ENCODE measurements at regions not wholly inside any gene's neighbourhood (a gene's known extent, or its start where the extent isn't known, plus 50 kb on each side); places are given as distances from the start of the nearest gene placed in this dataset.
A peak's percentile ranks its signal among the peaks of the same experiment; 100 is the strongest.

DNA sequence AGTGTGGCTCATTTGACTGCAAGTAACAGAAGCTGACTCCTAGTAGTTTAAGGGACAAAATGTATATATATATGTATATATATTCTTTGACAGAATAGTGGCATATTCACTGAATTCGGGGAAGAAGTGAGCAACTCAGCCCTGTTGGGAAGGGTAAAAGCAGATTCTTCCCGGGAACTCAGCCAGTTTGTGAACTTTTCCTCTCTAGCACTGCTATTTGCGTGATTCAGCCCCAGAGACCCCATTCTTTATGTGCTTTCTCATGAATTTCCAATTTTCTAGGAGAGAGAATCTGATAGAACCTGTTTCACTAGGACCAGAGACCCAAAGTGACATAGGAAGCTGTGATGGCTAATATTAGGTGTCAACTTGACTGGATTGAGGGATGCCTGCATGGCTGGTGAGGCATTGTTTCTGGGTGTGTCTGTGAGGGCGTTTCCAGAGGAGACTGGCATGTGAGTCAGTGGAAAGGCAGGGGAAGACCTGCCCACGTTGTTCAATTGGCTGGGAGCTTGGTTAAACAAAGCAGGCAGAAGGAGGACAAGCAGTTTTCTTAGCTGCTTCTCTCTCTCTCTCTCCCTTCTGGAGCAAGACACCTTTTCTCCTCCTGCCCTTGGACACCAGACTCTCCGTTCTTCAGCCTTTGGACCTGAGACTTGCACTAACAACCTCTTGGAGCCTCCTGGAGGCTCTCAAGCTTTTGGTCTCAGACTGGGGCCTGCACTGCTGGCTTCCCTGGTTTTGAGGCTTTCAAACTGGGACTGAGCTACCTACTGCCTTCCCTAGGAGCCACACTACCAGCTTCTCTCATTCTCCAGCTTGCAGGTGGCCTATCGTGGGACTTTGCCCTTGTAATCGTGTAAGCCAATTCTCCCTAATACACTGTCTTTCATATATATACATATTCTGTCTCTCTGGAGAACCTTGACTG is 93.4 kb upstream of the KCNK1 start:
- H3K9me3 ChIP-seq (replicated peaks in 1 of 2; ENCODE audit: control insufficient read depth in 2 of 2, insufficient read depth in 1 of 2, low read depth in 1 of 2, low read length in 2 of 2), result peaks cover 0 to 2% of the 10 kb centered on the region in 2 donors
- H3K23ac ChIP-seq (ENCODE audit: low read depth, low read length, poor library complexity), result no peak overlapping the region
- H2BK120ac ChIP-seq (ENCODE audit: low read depth, low read length), result no peak overlapping the region
- H3K14ac ChIP-seq (ENCODE audit: low read length), result no peak overlapping the region
- H2BK5ac ChIP-seq (ENCODE audit: low read length), result no peak overlapping the region
- no peak overlapping the region for H2BK12ac ChIP-seq (ENCODE audit: low read length)
- no peak overlapping the region for H4K91ac ChIP-seq (ENCODE audit: low read depth, low read length, poor library complexity)
- peaks cover 4 to 7% of the 10 kb centered on the region in 2 donors for H3K4me1 ChIP-seq (ENCODE audit: control insufficient read depth in 2 of 2, insufficient read depth in 1 of 2, low read depth in 1 of 2, low read length in 2 of 2)
- no peak overlapping the region for H3K27ac ChIP-seq (replicated peaks; ENCODE audit: low read length)
- no peak overlapping the region for H2BK15ac ChIP-seq (ENCODE audit: low read length)
- no CpG with 5 or more reads among the region's 8 CpGs for WGBS, 2 donors (ENCODE audit: extremely low coverage in 2 of 2, insufficient read length in 2 of 2, insufficient replicate concordance in 1 of 2)
- no peak overlapping the region for H2AK5ac ChIP-seq (ENCODE audit: low read depth, low read length)
- H3K27me3 ChIP-seq (ENCODE audit: control insufficient read depth in 3 of 3, insufficient read depth in 3 of 3, low read depth in 1 of 3, low read length in 3 of 3), result no peaks in the 10 kb centered on the region
- H4K8ac ChIP-seq (ENCODE audit: low read depth, low read length), result no peak overlapping the region
- no peak overlapping the region for H3K9ac ChIP-seq (ENCODE audit: low read depth, low read length, poor library complexity)
- DNase-seq (ENCODE audit: low spot score), result no peak
- no peak overlapping the region for H3K18ac ChIP-seq (ENCODE audit: low read length)
- no peak overlapping the region for H3K4me3 ChIP-seq (ENCODE audit: low read length in 2 of 2)
- no peak overlapping the region for H3K4me2 ChIP-seq (ENCODE audit: insufficient read depth, low read length, poor library complexity, severe bottlenecking)
- H3K36me3 ChIP-seq (replicated peaks in 1 of 2; ENCODE audit: control insufficient read depth in 2 of 2, insufficient read depth in 2 of 2, low read length in 2 of 2), result no peaks in the 10 kb centered on the region
- H3K4ac ChIP-seq (ENCODE audit: low read length), result no peak overlapping the region
- no peaks in the 10 kb centered on the region for H3K79me1 ChIP-seq (ENCODE audit: low read depth, low read length)
- no peak overlapping the region for H2AFZ ChIP-seq (ENCODE audit: low read length)

DNA sequence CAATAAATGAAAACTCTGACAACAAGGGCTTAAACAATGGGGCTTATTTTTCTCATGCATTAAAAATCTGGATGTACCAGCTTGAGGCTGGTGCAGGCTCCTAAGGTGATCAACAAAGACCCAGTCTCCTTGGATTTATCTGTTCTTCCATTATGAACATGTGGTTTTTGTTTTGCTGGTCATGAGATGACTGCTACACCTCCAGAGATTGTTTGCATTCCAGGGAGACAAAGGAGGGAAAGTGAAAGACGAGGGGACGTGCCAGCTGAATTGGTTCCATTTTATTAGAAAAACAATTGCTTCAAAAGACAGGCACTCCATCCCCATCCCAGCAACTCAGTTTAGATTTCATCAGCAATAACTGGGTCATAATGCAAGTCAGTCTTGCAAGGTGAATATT is 90.9 kb upstream of the KCNK1 start:
- peak; percentile 40 for DNase-seq (ENCODE audit: low spot score)
- Histone ChIP-seq H3K4me3 (ENCODE audit: low read length in 2 of 2) (no peak overlapping the region), H3K27ac (replicated peaks; ENCODE audit: low read length) (no peak overlapping the region)

DNA sequence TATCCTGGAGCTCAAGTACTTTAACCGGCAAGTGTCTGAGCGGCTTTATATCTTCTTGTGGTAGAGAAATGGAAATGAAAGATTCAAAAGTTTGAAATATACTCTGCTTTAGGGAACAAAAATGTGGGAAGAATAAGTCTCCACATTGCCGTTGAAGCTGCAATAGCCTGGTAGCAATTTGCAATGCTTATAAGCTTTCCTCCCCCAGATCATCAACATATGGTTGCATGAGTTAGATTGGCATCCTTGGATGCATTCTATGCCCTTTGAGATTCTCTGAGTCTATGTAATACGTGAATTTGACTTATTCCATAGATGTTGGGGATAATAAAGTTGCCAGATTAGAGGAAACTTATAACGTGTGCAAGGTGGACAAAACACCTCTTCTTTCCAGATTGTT is 86.1 kb upstream of the KCNK1 start:
- H2BK120ac ChIP-seq (ENCODE audit: low read depth, low read length), result no peak overlapping the region
- DNase-seq (ENCODE audit: low spot score), result no peak
- H3K27me3 ChIP-seq (ENCODE audit: control insufficient read depth in 3 of 3, insufficient read depth in 3 of 3, low read depth in 1 of 3, low read length in 3 of 3), result peaks cover 0 to 2% (median 0%) of the 10 kb centered on the region in 3 experiments
- H3K9ac ChIP-seq (ENCODE audit: low read depth, low read length, poor library complexity), result no peak overlapping the region
- no peak overlapping the region for H3K18ac ChIP-seq (ENCODE audit: low read length)
- no peak overlapping the region for H2BK15ac ChIP-seq (ENCODE audit: low read length)
- no peak overlapping the region for H4K91ac ChIP-seq (ENCODE audit: low read depth, low read length, poor library complexity)
- H3K79me1 ChIP-seq (ENCODE audit: low read depth, low read length), result no peaks in the 10 kb centered on the region
- H3K4ac ChIP-seq (ENCODE audit: low read length), result no peak overlapping the region
- H2AK5ac ChIP-seq (ENCODE audit: low read depth, low read length), result no peak overlapping the region
- H3K4me1 ChIP-seq (ENCODE audit: control insufficient read depth in 2 of 2, insufficient read depth in 1 of 2, low read depth in 1 of 2, low read length in 2 of 2), result peaks cover 4 to 7% of the 10 kb centered on the region in 2 donors
- no peak overlapping the region for H3K4me2 ChIP-seq (ENCODE audit: insufficient read depth, low read length, poor library complexity, severe bottlenecking)
- no peak overlapping the region for H2BK5ac ChIP-seq (ENCODE audit: low read length)
- no CpG with 5 or more reads among the region's 5 CpGs for WGBS, 2 donors (ENCODE audit: extremely low coverage in 2 of 2, insufficient read length in 2 of 2, insufficient replicate concordance in 1 of 2)
- no peak overlapping the region for H3K27ac ChIP-seq (replicated peaks; ENCODE audit: low read length)
- peaks cover 0 to 13% of the 10 kb centered on the region in 2 donors for H3K9me3 ChIP-seq (replicated peaks in 1 of 2; ENCODE audit: control insufficient read depth in 2 of 2, insufficient read depth in 1 of 2, low read depth in 1 of 2, low read length in 2 of 2)
- no peak overlapping the region for H2AFZ ChIP-seq (ENCODE audit: low read length)
- H2BK12ac ChIP-seq (ENCODE audit: low read length), result no peak overlapping the region
- no peaks in the 10 kb centered on the region for H3K36me3 ChIP-seq (replicated peaks in 1 of 2; ENCODE audit: control insufficient read depth in 2 of 2, insufficient read depth in 2 of 2, low read length in 2 of 2)
- H3K14ac ChIP-seq (ENCODE audit: low read length), result no peak overlapping the region
- H3K4me3 ChIP-seq (ENCODE audit: low read length in 2 of 2), result no peak overlapping the region
- no peak overlapping the region for H3K23ac ChIP-seq (ENCODE audit: low read depth, low read length, poor library complexity)
- no peak overlapping the region for H4K8ac ChIP-seq (ENCODE audit: low read depth, low read length)

More for the DNA sequence above, 90.9 kb upstream of the KCNK1 start:
- Histone ChIP-seq H3K4me2 (ENCODE audit: insufficient read depth, low read length, poor library complexity, severe bottlenecking) (no peak overlapping the region), H3K4me1 (ENCODE audit: control insufficient read depth in 2 of 2, insufficient read depth in 1 of 2, low read depth in 1 of 2, low read length in 2 of 2) (peaks cover 6 to 7% of the 10 kb centered on the region in 2 donors), H3K18ac (ENCODE audit: low read length) (no peak overlapping the region), H2BK5ac (ENCODE audit: low read length) (no peak overlapping the region), H3K4ac (ENCODE audit: low read length) (no peak overlapping the region), H3K79me1 (ENCODE audit: low read depth, low read length) (no peaks in the 10 kb centered on the region), H3K23ac (ENCODE audit: low read depth, low read length, poor library complexity) (no peak overlapping the region), H3K9ac (ENCODE audit: low read depth, low read length, poor library complexity) (no peak overlapping the region), H3K27me3 (ENCODE audit: control insufficient read depth in 3 of 3, insufficient read depth in 3 of 3, low read depth in 1 of 3, low read length in 3 of 3) (no peaks in the 10 kb centered on the region), H3K36me3 (replicated peaks in 1 of 2; ENCODE audit: control insufficient read depth in 2 of 2, insufficient read depth in 2 of 2, low read length in 2 of 2) (no peaks in the 10 kb centered on the region), H2AFZ (ENCODE audit: low read length) (no peak overlapping the region), H2BK15ac (ENCODE audit: low read length) (no peak overlapping the region), H3K9me3 (replicated peaks in 1 of 2; ENCODE audit: control insufficient read depth in 2 of 2, insufficient read depth in 1 of 2, low read depth in 1 of 2, low read length in 2 of 2) (peaks cover 0 to 2% of the 10 kb centered on the region in 2 donors), H2BK120ac (ENCODE audit: low read depth, low read length) (no peak overlapping the region), H2BK12ac (ENCODE audit: low read length) (no peak overlapping the region), H2AK5ac (ENCODE audit: low read depth, low read length) (no peak overlapping the region), H4K91ac (ENCODE audit: low read depth, low read length, poor library complexity) (no peak overlapping the region), H3K14ac (ENCODE audit: low read length) (no peak overlapping the region), H4K8ac (ENCODE audit: low read depth, low read length) (no peak overlapping the region)
- no CpG with 5 or more reads among the region's 2 CpGs for WGBS, 2 donors (ENCODE audit: extremely low coverage in 2 of 2, insufficient read length in 2 of 2, insufficient replicate concordance in 1 of 2)

DNA sequence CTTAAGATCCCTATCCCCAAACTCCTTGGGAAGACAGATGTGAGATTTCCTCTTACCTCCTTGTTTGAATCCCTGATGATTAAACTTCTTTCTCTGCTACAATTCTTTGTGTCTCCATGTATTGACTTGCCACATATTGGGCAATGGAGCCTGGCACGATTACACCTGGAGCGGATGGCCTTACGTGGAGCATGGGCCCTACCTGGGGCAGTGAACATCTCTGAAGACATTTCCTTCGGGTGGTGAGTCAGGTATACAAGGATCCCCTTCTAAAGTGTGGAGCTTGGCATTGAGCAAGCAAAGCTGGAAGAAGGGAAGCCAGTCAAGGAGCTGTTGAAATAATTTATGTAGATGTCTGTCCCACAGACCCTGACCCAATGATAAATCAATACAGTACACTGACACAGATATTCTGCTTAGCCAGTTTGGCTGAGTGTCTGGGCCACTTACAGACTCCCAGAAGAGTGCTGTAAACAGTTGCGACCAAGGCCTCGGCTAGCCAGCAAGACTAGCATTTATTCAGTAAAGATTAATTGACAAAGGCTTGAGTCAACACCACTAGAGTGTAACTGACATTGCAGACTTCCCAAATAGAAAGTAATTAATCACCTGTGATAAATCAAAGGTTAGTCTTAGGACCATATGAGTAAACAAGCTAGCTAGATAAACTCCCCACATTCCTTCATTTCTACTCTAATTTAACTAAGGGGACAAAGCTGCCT is 83.1 kb upstream of the KCNK1 start:
- Histone ChIP-seq H3K18ac (ENCODE audit: low read length) (no peak overlapping the region), H4K8ac (ENCODE audit: low read depth, low read length) (no peak overlapping the region), H3K27ac (replicated peaks; ENCODE audit: low read length) (no peak overlapping the region), H3K23ac (ENCODE audit: low read depth, low read length, poor library complexity) (no peak overlapping the region), H2BK15ac (ENCODE audit: low read length) (no peak overlapping the region), H3K4me3 (ENCODE audit: low read length in 2 of 2) (no peak overlapping the region), H2BK120ac (ENCODE audit: low read depth, low read length) (no peak overlapping the region), H3K79me1 (ENCODE audit: low read depth, low read length) (no peaks in the 10 kb centered on the region), H3K4me1 (ENCODE audit: control insufficient read depth in 2 of 2, insufficient read depth in 1 of 2, low read depth in 1 of 2, low read length in 2 of 2) (peaks cover 0 to 1% of the 10 kb centered on the region in 2 donors), H3K9ac (ENCODE audit: low read depth, low read length, poor library complexity) (no peak overlapping the region), H3K4ac (ENCODE audit: low read length) (no peak overlapping the region), H3K9me3 (replicated peaks in 1 of 2; ENCODE audit: control insufficient read depth in 2 of 2, insufficient read depth in 1 of 2, low read depth in 1 of 2, low read length in 2 of 2) (peaks cover 0 to 13% of the 10 kb centered on the region in 2 donors), H3K4me2 (ENCODE audit: insufficient read depth, low read length, poor library complexity, severe bottlenecking) (no peak overlapping the region), H3K27me3 (ENCODE audit: control insufficient read depth in 3 of 3, insufficient read depth in 3 of 3, low read depth in 1 of 3, low read length in 3 of 3) (peaks cover 0 to 2% (median 0%) of the 10 kb centered on the region in 3 experiments), H2BK5ac (ENCODE audit: low read length) (no peak overlapping the region), H2AFZ (ENCODE audit: low read length) (no peak overlapping the region), H3K14ac (ENCODE audit: low read length) (no peak overlapping the region), H3K36me3 (replicated peaks in 1 of 2; ENCODE audit: control insufficient read depth in 2 of 2, insufficient read depth in 2 of 2, low read length in 2 of 2) (no peaks in the 10 kb centered on the region), H4K91ac (ENCODE audit: low read depth, low read length, poor library complexity) (no peak overlapping the region), H2BK12ac (ENCODE audit: low read length) (no peak overlapping the region), H2AK5ac (ENCODE audit: low read depth, low read length) (no peak overlapping the region)
- WGBS, 2 donors (ENCODE audit: extremely low coverage in 2 of 2, insufficient read length in 2 of 2, insufficient replicate concordance in 1 of 2), result no CpG with 5 or more reads among the region's 6 CpGs
- DNase-seq (ENCODE audit: low spot score), result no peak

Data from neuronal stem cell (in vitro differentiated cells).